Type B pancreatic cell (in vitro differentiated cells): ENCODE measurements at regions not wholly inside any gene's neighbourhood (a gene's known extent, or its start where the extent isn't known, plus 50 kb on each side); places are given as distances from the start of the nearest gene placed in this dataset.

Experiments
- DNase-seq: peaks from one replicate; pipeline ENCODE4 v3.0.0; 2021; ENCODE audit warnings: mixed read lengths; ENCODE audit not compliant: unreplicated experiment; ENCODE audit errors: extremely low spot score
- H3K27ac Mint-ChIP-seq: 2 replicates; pipeline ENCODE4 v1.8.0; 2021; ENCODE audit warnings: mild to moderate bottlenecking, mixed read lengths
- H3K27me3 Mint-ChIP-seq: 2 replicates; pipeline ENCODE4 v1.8.0; 2021; ENCODE audit warnings: mixed read lengths
- H3K36me3 Mint-ChIP-seq: 2 replicates; pipeline ENCODE4 v1.8.0; 2021; ENCODE audit warnings: mixed read lengths
- H3K4me1 Mint-ChIP-seq: one replicate; pipeline ENCODE4 v1.8.0; 2021; ENCODE audit warnings: mixed read lengths; ENCODE audit not compliant: unreplicated experiment
- H3K4me3 Mint-ChIP-seq: 2 replicates; pipeline ENCODE4 v1.8.0; 2021; ENCODE audit warnings: mild to moderate bottlenecking, mixed read lengths
- H3K9me3 Mint-ChIP-seq: 2 replicates; pipeline ENCODE4 v1.8.0; 2021; ENCODE audit warnings: mixed read lengths
- CTCF ChIP-seq: fragments of 200-600 bp; sonication (generic); conservative IDR thresholded peaks from 2 replicates; pipeline ENCODE4 v1.5.0; 2021; ENCODE audit warnings: antibody characterized with exemption, mild to moderate bottlenecking

- no peak for DNase-seq
- H3K27me3 Mint-ChIP-seq, result peaks cover 7% of the 10 kb centered on the region
- H3K9me3 Mint-ChIP-seq, result no peaks in the 10 kb centered on the region
- no peak for TF ChIP-seq CTCF
- no peak overlapping the region for H3K4me3 Mint-ChIP-seq
- H3K4me1 Mint-ChIP-seq, result peaks cover 6% of the 10 kb centered on the region
- H3K27ac Mint-ChIP-seq, result no peak overlapping the region
- no peaks in the 10 kb centered on the region for H3K36me3 Mint-ChIP-seq
Observed at GRCh38 chr5:136864960-136865359, 499.6 kb upstream of the TRPC7 start.

GRCh38 chr5:136856648-136857047 is 491.3 kb upstream of the TRPC7 start:
- peaks cover 7% of the 10 kb centered on the region for H3K4me1 Mint-ChIP-seq
- TF ChIP-seq CTCF, result no peak
- no peaks in the 10 kb centered on the region for H3K36me3 Mint-ChIP-seq
- peaks cover 12% of the 10 kb centered on the region for H3K27me3 Mint-ChIP-seq
- DNase-seq, result no peak
- no peak overlapping the region for H3K27ac Mint-ChIP-seq
- peaks cover 5% of the 10 kb centered on the region for H3K9me3 Mint-ChIP-seq
- no peak overlapping the region for H3K4me3 Mint-ChIP-seq

GRCh38 chr5:136853971-136854370 is 488.6 kb upstream of the TRPC7 start:
- Mint-ChIP-seq H3K9me3 (peaks cover 12% of the 10 kb centered on the region), H3K4me1 (peaks cover 7% of the 10 kb centered on the region), H3K27ac (no peak overlapping the region), H3K27me3 (peaks cover 8% of the 10 kb centered on the region), H3K4me3 (no peak overlapping the region), H3K36me3 (no peaks in the 10 kb centered on the region)
- no peak for DNase-seq
- no peak for TF ChIP-seq CTCF

GRCh38 chr5:136840601-136841000 is 475.3 kb upstream of the TRPC7 start:
- no peaks in the 10 kb centered on the region for H3K4me1 Mint-ChIP-seq
- no peak for TF ChIP-seq CTCF
- no peak for DNase-seq
- H3K9me3 Mint-ChIP-seq, result no peaks in the 10 kb centered on the region
- H3K27ac Mint-ChIP-seq, result no peak overlapping the region
- H3K27me3 Mint-ChIP-seq, result peaks cover 10% of the 10 kb centered on the region
- no peaks in the 10 kb centered on the region for H3K36me3 Mint-ChIP-seq
- H3K4me3 Mint-ChIP-seq, result no peak overlapping the region

- peaks cover 18% of the 10 kb centered on the region for H3K27me3 Mint-ChIP-seq
- H3K27ac Mint-ChIP-seq, result no peak overlapping the region
- TF ChIP-seq CTCF, result no peak
- H3K4me3 Mint-ChIP-seq, result no peak overlapping the region
- DNase-seq, result no peak
- no peaks in the 10 kb centered on the region for H3K9me3 Mint-ChIP-seq
- H3K4me1 Mint-ChIP-seq, result no peaks in the 10 kb centered on the region
- H3K36me3 Mint-ChIP-seq, result no peaks in the 10 kb centered on the region
Observed at GRCh38 chr5:136836093-136836492, 470.7 kb upstream of the TRPC7 start.

- H3K36me3 Mint-ChIP-seq, result no peaks in the 10 kb centered on the region
- DNase-seq, result no peak
- H3K9me3 Mint-ChIP-seq, result peaks cover 5% of the 10 kb centered on the region
- no peak overlapping the region for H3K4me3 Mint-ChIP-seq
- H3K27ac Mint-ChIP-seq, result no peak overlapping the region
- no peaks in the 10 kb centered on the region for H3K4me1 Mint-ChIP-seq
- no peak for TF ChIP-seq CTCF
- H3K27me3 Mint-ChIP-seq, result peaks cover 5% of the 10 kb centered on the region
Observed at GRCh38 chr5:136820848-136821247, 455.5 kb upstream of the TRPC7 start.
